Neural progenitor cell (in vitro differentiated cells): ENCODE measurements at regions not wholly inside any gene's neighbourhood (a gene's known extent, or its start where the extent isn't known, plus 50 kb on each side); places are given as distances from the start of the nearest gene placed in this dataset.

ENCODE experiments used
- CTCF ChIP-seq: fragments of 200-600 bp; sonication (generic); IDR thresholded peaks from 2 replicates; pipeline ENCODE4 v1.5.1; 2017; ENCODE audit warnings: antibody characterized with exemption, mild to moderate bottlenecking
- EZH2 ChIP-seq: fragments of 200-600 bp; sonication (generic); IDR thresholded peaks from 2 replicates; pipeline ENCODE4 v1.6.1; 2017; ENCODE audit warnings: antibody characterized with exemption, mild to moderate bottlenecking, moderate library complexity
- EZH2phosphoT487 ChIP-seq: fragments of 200-600 bp; sonication (generic); IDR thresholded peaks from 2 replicates; pipeline ENCODE4 v1.6.1; 2017; ENCODE audit warnings: antibody characterized with exemption

GRCh38 chr9:10867194-10867593, 254.4 kb upstream of the PTPRD start:
- TF ChIP-seq CTCF (no peak), EZH2 (no peak), EZH2phosphoT487 (no peak)
